GM18511 (cell line): ENCODE measurements at regions not wholly inside any gene's neighbourhood (a gene's known extent, or its start where the extent isn't known, plus 50 kb on each side); places are given as distances from the start of the nearest gene placed in this dataset.

ENCODE experiments used
- ATAC-seq: cut with Tn5 transposase; IDR thresholded peaks from one replicate; pipeline ENCODE4 v1.9.1; 2021; ENCODE audit warnings: mild to moderate bottlenecking, moderate library complexity; ENCODE audit not compliant: unreplicated experiment

DNA sequence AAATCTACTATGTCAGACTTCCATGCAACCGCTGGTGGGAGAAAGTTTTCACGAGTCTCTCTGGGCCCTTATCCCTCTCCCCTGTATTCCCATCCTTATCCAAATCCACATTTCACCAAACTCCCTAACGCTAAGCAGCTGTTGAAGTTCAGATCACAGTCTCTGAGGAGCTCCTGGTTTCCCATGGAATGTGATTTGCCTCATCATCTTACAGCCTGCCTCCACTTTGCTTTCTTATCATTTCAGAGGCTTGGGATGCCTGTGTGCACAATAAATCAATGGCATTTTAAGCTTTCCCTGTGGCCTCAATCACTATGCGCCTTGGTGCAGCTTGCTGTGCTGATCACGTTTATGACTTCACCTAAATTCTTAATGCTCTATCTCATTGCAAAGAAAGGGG, 352.4 kb upstream of the FAT3 start:
- no peak for ATAC-seq

DNA sequence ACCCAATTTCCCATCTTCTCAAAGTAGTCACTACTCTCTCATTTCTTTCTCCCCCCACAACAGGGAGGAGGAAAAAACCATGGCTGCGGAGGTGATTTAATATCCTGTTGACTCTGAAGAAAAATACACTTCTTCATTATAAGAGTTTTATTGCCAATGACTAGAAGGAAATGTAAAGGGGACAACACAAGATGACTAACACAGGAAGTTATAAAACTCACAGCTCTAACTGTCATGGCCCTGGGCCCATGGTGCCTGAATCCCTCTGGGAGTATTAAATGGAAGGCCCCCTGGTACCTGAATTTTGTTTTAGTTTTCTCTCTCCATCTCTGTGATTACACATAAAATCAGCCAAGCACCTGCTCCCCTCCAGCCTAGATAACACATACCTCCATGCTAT, 352.8 kb upstream of the FAT3 start:
- no peak for ATAC-seq

DNA sequence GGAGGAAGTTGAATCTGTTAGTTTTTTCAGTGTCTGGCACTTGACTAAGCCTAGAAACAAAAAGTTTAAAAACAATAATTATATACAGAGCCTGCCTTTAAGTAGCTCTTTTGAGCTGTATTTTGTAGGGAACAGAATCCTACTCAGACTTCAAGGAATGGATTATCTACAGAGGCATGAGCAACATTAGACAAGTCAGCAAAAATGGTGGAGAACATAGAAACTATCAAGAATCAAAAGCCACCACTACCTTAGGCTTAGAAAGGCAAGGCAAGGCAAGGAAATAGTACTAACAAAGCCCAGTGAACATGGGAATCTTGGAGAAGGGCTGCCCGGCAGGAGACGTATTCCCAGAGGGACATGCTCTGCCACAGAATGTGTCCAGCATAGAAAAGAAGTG, 353.6 kb upstream of the FAT3 start:
- no peak for ATAC-seq

DNA sequence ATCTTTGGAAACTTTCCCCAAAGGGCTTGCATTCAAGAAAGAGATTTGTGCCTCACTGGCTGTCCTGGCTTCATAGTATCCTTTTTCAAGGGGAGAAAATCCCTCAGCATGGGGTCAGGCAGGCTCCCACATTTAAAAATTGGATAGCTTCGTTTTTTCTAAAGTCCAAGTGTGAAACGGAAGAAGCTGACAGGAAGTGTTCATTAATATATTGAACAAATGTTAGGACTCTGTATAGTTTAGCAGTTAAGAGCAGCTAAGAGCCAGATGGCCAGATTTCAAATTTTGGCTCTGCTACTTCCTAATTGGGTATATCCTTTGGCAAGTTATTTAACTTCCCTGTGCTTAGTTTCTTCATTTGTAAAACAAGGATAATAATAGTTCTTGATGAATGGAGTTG, 354.9 kb upstream of the FAT3 start:
- ATAC-seq = no peak

DNA sequence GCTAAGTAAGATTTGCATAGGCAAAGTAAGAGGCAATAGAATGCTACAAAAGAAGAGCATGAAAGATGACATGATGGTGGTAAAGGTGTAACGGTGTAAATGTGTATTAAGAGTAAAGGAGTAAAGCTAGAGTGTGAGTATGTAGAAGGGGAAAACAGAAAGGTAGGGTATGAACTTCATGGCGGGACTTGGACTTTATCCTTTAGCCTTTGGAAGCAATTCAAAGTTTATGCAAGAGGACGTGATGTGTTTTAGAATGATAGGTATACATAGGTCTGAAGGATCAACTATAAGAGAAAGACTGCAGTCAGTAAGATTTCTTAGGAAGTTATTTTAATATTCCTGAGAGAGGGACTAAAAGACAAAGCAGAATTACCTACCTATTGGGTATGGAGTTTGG, 358.0 kb upstream of the FAT3 start:
- no peak for ATAC-seq

DNA sequence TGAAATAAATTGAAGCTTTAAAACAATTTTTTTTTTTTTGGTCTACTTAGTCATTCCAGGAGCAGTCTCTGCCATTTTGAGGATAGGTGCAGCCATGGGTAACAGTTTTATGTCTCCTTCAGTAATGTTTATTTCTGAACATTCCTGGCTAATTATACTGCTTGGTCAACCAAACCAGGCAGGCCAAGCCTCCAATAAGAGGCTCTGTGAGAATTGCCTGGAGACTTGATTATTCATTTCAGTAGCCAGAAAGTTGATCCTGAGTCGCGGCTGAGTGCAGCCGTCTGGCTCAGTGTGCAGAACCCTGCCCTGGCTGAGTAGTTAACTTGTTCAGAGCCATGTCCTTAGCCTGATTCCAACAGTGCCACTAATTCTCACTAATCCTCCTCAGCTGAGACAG, 364.0 kb upstream of the FAT3 start:
- ATAC-seq = no peak

DNA sequence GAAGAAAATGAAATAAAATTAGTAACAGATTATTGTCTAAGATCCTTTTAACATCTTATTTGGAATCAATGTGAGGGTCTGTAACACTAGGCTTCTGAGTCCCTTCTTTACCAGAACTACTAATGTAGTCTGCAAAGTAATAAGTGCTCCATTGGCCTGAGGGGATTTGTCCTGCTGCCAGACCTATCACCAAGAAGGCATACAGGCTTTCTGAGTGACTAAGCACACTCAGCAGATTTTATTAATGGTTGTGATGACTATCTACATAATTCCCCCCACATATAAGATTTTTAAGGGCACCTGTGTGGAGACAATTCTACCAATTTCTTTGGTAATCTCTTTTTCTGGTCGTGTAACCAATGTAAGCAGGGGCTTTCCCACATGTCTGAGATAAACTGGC, 365.0 kb upstream of the FAT3 start:
- ATAC-seq = no peak

DNA sequence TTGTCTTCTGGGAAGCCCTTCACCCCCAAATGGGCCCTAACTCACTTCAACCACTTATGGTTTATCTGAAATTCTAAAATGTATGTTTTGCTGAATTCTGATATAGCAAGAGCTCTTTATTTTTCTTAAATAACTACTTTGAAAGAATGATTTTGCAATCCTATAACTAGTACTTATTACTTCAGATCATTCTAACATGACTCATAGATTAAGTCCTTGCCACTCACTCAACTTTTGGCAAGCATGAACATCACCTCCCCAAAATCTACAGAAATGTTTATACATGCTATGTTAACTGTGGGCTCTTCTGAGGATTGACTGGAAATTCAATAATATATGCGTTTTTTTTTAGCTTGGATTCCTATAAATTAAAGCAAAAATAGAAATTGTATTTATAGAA, 367.4 kb upstream of the FAT3 start:
- ATAC-seq = no peak

DNA sequence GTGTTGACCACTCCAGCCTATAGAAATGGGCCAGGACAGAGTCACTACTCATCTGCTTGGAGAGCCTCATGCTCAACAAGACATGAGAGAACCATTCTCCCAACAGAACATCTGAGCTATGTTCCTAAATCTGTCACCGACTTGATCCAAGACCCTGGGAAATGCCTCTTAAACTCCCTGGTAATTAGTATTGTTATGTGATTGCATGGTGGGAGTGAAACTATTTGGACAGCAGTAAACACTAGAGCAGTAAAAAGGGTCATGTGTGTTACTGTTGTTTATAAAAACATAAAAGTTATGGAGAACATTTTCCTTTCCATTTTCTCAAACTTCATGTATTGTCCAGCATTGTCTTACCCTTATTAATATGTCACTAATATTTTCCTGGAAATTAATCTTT, 369.8 kb upstream of the FAT3 start:
- ATAC-seq = no peak

DNA sequence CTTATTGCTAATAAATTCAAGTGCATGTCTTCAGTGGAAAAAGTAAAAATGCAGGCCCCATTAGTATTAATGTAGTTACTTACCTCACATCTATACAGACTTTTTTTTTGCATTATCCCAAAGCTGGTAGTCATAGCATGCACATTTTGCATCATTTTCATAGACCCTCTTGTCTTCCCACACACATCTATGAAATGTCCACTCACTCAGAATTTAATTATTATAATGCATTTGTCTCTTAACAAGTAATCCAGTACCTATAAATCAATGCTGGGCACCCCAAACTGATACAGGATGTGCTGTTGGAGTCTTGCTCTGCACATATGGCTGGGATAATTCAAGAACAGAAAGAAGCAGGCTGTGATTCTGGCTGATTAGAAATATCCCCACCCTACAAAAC, 370.4 kb upstream of the FAT3 start:
- ATAC-seq = no peak

DNA sequence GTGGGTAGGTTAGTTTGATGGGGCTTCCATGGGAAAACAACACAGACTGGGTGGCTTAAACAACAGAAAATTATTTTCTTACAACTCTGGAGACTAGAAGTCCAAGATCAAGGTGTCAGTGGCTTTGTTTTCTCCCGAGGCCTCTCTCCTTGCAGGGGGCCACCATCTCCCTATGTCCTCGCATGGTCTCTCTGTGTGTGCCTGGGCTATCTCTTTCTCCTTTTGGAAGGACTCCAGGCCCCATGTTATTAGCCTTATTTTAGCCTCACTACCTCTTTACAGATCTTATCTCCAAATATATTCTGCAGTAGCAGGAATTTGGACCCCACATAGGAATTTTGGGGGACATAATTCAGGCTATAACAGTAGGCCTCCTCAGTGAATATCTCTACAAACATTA, 372.7 kb upstream of the FAT3 start:
- no peak for ATAC-seq

DNA sequence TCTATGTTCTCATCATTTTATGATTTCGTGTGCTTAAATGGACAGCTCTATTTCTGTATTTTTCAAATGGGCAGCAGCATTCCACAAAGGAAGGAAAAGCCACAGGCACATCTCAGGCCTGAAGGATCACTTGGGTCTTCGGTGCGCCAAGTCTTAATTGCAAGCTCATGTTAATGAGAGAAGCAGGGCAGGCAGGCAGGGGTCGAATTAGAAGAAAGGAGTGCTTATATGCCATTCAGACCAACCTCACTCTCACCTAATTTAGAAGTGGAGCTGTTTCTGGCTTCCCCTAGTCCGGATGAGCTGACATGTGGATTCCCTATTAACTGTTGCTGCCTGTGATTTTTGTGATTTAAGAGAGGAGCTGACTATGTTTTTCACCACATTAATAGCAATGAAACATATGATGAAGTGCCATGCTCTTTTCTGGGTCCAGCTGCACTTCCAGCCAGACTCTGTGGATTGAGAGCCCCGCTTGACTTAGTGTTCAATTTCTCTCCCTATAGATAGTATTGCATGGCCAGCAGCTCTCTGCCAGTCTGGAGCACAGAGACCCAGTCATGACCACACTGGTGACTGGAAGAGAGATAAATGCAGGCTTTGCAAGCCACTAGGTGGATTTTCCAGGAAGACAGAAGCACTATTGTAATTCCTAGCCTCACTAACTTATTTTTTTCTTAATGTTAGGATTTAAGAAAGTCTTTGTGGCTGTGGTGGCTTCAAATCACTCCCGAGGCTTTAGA, 373.9 kb upstream of the FAT3 start:
- no peak for ATAC-seq

DNA sequence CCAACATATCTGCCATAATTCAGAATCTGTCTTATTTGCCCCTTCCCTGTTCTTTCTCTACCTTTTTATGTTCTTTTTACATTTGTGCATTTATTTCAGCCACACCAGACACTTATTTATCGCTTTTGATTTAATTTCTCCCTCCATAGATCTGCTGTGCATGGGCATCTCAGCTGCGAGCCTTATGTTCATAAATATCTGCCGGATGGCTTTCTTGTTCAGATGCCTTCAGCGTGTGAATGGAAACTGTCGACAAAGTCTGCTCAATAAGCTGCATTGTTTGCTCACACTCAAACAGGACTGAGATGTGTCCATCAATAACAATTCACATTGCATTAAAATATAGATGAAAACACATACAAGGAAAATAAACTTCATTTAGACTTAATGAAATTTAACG, 374.6 kb upstream of the FAT3 start:
- no peak for ATAC-seq

DNA sequence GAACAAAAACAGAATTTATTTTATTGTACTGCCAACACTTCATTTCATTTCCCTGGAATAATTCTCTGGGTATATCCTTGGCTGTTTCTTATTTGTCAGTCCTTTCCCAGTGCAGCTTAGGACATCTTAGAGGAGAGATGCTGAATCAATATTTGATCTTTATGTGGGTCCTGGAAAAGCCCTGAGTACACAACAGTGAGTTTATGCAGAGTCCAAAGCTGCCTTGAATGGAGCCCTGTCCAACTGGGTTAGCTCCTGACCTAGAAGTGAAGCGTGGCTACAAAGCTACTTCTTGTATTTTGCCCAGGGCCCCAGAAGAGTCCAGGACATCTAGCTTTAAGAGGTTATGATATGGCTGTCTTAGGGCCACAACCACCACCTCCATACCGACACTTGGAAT, 378.0 kb upstream of the FAT3 start:
- no peak for ATAC-seq

DNA sequence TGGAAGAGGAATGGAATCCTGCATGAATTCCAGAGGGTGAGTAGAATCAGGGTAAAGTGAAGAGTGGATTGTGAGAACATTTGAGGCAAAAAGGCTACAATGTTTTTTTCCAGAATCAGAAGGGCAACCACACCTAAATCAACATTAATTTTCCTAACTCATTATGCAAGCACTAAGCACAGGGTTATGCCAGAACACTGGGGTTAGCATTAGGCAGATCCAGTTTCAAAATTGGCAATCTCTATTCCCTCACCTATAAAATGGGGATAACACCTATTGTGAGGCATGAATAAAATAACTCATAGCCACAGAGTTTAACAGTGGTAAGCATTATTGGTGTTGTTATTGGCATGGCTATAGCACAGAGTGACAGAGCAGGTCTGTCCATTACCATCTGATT, 378.6 kb upstream of the FAT3 start:
- no peak for ATAC-seq

DNA sequence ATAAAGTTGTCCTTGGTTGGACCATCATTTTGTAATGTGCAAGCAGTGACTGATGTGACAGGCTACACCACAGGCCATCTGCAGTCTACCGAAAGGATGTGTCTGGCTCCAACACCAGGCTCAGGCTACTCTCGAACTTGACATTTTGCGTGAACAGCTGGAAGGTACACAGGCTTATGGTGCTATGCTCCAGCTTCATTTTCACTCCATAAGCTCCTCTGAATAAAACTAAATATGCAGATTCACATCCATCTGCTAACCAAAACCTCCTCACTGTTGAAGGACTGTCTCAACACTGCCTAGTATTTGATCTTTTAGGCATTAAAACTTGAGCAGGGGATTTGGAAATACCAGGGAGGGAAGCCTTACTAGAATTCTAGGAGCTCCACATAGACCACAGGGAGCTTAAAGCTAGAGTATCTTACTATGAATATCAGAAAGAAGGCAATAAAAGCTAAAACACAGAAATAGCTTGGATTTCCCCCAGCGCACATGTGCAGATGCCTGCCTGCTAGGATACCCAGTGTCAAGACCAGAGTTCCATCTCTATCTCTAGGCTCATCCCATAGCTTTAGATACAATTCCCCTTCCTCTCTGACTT, 383.9 kb upstream of the FAT3 start:
- ATAC-seq = no peak

DNA sequence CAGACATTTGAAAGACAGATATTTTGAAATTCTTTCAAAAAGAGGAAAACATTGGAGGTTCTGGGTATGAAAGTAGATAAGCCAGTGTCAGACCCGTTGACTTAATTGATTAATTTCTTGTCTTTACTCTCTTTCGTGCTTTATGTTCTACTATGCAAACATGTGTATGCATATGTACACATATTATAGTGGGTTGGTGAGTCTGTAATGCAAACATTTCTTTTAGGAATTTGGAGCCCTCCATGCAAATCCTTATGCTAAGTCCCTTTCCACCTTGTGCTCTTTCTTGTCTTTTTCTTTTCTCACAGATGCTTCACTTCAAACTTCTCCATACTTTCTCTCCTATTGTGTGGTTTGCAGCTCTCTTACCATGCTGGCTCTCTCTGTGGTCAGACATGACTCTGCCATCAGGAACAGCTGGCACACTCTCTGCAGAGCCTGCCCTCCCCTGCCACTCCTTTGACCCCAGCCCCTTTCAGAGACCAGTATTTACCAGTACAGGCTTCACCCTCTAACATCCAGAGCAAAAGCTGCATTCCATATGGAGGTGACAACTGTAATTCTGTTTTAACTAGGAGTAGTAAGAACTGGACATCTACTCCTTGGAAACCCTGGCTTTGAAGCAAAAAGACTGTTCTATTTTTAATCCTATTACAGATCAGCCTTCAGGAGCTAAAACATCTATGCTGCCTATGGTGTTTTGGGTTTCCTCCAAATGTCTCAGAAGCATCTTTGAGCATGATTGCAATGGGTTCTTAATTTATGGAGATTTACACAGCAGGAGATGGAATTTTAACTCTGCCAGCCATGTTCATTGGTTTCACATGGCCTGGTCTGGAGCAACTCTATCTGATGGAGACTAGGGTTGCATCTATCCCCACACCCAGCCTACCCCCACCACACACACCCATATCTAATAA, 386.9 kb upstream of the FAT3 start:
- no peak for ATAC-seq

DNA sequence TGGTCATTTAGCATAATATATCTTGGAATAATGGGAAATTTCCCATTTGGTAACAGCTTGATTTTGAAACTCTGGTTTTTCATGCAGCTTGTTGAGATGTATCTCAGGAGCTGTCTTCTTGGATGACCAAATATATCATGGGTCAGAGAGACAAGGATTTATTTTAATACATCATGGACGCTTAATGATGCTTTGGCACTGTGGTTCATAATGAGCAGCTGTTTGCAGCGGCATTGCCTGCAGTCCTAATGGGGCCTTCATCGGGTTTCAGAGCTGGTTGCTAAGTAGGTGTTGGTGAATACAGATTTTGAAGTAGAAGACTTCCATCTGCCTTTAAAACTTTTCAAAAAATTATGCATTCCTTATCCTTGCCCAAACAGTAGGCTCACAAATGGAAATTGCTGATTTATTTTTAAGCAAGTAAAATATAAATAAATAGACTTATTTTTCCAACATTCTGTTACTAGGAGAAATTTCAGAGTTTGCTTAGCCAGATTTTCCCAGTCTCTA, 389.5 kb upstream of the FAT3 start:
- ATAC-seq = no peak

DNA sequence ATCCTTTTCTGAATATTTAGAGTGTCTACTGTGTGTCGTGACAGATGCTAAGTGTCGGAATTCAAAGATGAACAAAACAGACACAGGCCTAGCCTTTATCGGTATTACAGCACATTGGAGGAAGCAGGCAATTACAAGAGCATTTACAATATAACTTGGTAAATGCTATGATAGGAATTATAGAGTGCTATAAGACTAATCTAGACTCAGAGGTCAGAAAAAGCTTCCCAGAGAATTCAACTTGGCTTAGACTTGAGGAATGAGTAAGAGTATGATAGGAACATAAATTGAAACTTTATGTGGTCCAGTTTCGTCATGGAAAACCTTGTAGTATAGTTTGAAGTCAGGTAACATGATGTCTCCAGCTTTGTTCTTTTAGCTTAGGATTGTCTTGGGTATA, 395.7 kb upstream of the FAT3 start:
- no peak for ATAC-seq

DNA sequence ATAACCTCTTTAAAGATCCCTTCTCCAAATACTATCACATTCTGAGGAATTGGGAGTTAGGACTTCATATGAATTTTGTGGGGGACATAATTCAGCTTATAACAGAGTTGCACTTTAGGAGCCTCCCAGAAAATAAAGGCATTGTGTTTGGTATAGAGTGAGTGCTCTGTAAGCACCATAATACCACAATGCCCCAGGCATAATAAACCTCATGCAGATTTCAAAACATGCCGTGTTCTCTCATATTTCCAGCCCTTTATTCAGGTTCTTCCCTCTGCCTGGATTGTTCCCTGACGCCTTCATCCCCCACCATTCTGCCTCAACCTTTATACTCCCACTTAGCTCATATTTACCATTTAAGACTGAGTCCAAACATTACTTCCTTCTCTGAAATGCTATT, 398.8 kb upstream of the FAT3 start:
- ATAC-seq = no peak

DNA sequence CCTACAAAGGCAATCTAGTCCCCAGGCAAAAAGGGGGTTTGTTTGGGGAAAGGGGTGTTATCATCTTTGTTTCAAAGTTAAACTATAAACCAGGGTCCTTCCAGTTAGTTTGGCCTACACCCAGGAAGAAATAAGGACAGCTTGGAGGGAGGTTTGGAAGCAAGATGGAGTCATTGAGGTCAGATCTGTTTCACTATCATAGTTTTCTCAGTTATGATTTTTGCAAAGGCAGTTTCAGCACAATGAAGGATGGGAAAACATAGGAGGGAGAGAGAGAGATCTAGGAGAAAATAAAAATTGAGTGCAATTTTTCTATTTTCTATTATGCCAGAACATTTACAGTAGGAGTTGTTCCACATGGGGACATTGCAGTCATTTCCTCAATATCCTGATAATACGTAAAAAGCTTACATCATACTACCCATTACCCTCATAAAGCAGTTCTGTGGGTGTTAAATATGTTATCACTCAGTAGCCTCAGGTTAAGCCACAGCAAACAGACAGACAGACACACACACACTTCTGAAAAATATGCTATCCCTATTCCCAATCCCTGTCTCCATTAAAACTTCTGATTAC, 401.3 kb upstream of the FAT3 start:
- ATAC-seq = no peak
